Colonic mucosa (tissue), 4 donors: ENCODE measurements at regions not wholly inside any gene's neighbourhood (a gene's known extent, or its start where the extent isn't known, plus 50 kb on each side); places are given as distances from the start of the nearest gene placed in this dataset.

Source experiments
- DNase-seq: peaks from one replicate; pipeline ENCODE4 v3.0.0-alpha.2; 2020
- H3K27ac ChIP-seq: fragments of 200-600 bp; one replicate; pipeline ENCODE4 v1.8.0; 2021
- H3K27me3 ChIP-seq: fragments of 200-600 bp; one replicate; pipeline ENCODE4 v1.8.0; 2021
- H3K36me3 ChIP-seq: fragments of 200-600 bp; one replicate; pipeline ENCODE4 v1.8.0; 2021
- H3K4me1 ChIP-seq: fragments of 200-600 bp; one replicate; pipeline ENCODE4 v1.8.0; 2021; ENCODE audit warnings: mild to moderate bottlenecking
- H3K4me3 ChIP-seq: fragments of 200-600 bp; one replicate; pipeline ENCODE4 v1.8.0; 2021
- H3K9ac ChIP-seq, 2 donors: one replicate each; pipeline ENCODE4 v1.7.0; 2013; ENCODE audit warnings: control low read depth in 2 of 2, low read depth in 2 of 2, low read length in 2 of 2
- H3K9me3 ChIP-seq: fragments of 200-600 bp; one replicate; pipeline ENCODE4 v1.8.0; 2021
- intact Hi-C: fragments of 100-400 bp; cut with DNase I; formaldehyde crosslinking; loops from one replicate; pipeline ENCODE4 v1.14.1; 2022
- TF ChIP-seq, protein P1 (sequence below): fragments of 200-600 bp; IDR thresholded peaks from one replicate; pipeline ENCODE4 v1.8.0; 2022; ENCODE audit warnings: antibody characterized with exemption, mild to moderate bottlenecking
- donor health status: healthy.
- donor health status: DM: no; HTN: no; CAD: no.
- donor health status: DM: no; HTN: no; CAD: no.

- intact Hi-C loops: no loop called here
- TF ChIP-seq, protein P1, sequence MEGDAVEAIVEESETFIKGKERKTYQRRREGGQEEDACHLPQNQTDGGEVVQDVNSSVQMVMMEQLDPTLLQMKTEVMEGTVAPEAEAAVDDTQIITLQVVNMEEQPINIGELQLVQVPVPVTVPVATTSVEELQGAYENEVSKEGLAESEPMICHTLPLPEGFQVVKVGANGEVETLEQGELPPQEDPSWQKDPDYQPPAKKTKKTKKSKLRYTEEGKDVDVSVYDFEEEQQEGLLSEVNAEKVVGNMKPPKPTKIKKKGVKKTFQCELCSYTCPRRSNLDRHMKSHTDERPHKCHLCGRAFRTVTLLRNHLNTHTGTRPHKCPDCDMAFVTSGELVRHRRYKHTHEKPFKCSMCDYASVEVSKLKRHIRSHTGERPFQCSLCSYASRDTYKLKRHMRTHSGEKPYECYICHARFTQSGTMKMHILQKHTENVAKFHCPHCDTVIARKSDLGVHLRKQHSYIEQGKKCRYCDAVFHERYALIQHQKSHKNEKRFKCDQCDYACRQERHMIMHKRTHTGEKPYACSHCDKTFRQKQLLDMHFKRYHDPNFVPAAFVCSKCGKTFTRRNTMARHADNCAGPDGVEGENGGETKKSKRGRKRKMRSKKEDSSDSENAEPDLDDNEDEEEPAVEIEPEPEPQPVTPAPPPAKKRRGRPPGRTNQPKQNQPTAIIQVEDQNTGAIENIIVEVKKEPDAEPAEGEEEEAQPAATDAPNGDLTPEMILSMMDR: no peak
- Histone ChIP-seq H3K9me3 (no peaks in the 10 kb centered on the region), H3K9ac (no peak overlapping the region), H3K27ac (peak overlapping the region; percentile 46), H3K4me3 (no peak overlapping the region), H3K4me1 (no peaks in the 10 kb centered on the region), H3K27me3 (no peaks in the 10 kb centered on the region), H3K36me3 (no peaks in the 10 kb centered on the region)
- DNase-seq: no peak
Observed at GRCh38 chr7:25308246-25308645, 80.0 kb upstream of the NPVF start.

- Histone ChIP-seq H3K9me3 (no peaks in the 10 kb centered on the region), H3K27me3 (no peaks in the 10 kb centered on the region), H3K9ac (peak overlapping the region in 1 of 2 donors; percentile 52), H3K4me1 (no peaks in the 10 kb centered on the region), H3K27ac (peak overlapping the region; percentile 46), H3K36me3 (no peaks in the 10 kb centered on the region), H3K4me3 (no peak overlapping the region)
- TF ChIP-seq, protein P1: no peak
- intact Hi-C loops: no loop called here
- no peak for DNase-seq
Observed at GRCh38 chr7:25308906-25309705, 80.8 kb upstream of the NPVF start.

- H3K9me3 ChIP-seq: no peaks in the 10 kb centered on the region
- TF ChIP-seq, protein P1: no peak
- intact Hi-C loops: loop anchor here (10.0 kb wide), 1 partner anchor 74 kb away; no protein-coding TSS in a partner anchor
Observed at GRCh38 chr7:25310896-25311295, 82.6 kb upstream of the NPVF start.

DNA sequence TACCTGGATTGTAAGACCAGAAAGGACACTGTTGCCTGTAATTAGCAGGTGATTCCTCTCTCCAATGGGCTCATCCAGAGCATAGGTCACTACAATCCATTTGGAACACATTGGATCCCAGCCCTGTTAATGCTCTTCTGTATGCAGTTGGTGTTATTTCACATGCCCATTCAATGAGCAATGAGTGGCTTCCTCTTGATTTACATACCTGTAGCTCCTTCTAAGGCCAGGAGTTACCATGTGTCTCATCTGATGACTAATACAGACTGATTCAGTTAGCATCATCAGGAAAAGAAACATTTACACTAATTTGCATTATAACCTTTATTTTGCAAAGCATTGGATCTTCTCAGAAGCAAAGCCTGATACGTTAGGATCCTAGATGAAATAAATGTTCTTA lies 83.1 kb upstream of the NPVF start:
- Histone ChIP-seq H3K27ac (no peak overlapping the region), H3K36me3 (no peaks in the 10 kb centered on the region), H3K4me3 (no peak overlapping the region), H3K4me1 (no peaks in the 10 kb centered on the region), H3K9me3 (no peaks in the 10 kb centered on the region), H3K9ac (no peak overlapping the region), H3K27me3 (no peaks in the 10 kb centered on the region)
- TF ChIP-seq, protein P1: no peak
- no peak for DNase-seq
- intact Hi-C loops: loop anchor here (10.0 kb wide), 1 partner anchor 73 kb away; no protein-coding TSS in a partner anchor

More at GRCh38 chr7:25310896-25311295, 82.6 kb upstream of the NPVF start:
- H3K9ac ChIP-seq: no peak overlapping the region
- no peaks in the 10 kb centered on the region for H3K36me3 ChIP-seq
- H3K27me3 ChIP-seq: no peaks in the 10 kb centered on the region
- DNase-seq: peak; percentile 50
- no peaks in the 10 kb centered on the region for H3K4me1 ChIP-seq
- H3K4me3 ChIP-seq: no peak overlapping the region
- H3K27ac ChIP-seq: no peak overlapping the region

DNA sequence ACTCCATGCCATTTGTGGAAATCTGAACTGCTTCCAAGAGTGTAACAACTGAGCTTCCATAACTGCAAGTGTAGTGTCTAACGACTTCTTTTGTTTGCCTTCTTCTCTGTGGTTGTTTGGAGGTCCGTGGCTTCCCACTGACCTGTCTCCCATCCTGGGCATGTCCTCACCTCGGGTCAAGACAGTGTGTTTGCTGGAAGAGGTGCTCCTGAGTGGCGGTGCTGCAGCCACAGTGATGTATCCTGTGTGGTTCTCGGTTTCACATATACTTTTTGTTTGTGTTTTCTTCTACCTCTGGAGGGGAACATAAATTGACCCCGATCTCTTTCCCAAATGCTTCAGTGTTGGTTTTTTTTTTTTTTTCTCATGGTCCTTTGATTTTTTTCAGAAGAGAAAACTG lies 84.7 kb upstream of the NPVF start:
- no peak overlapping the region for H3K27ac ChIP-seq
- no peak overlapping the region for H3K4me3 ChIP-seq
- intact Hi-C loops: loop anchor here (10.0 kb wide), 1 partner anchor 72 kb away; no protein-coding TSS in a partner anchor
- no peak for DNase-seq
- no peaks in the 10 kb centered on the region for H3K27me3 ChIP-seq
- H3K9ac ChIP-seq: no peak overlapping the region
- TF ChIP-seq, protein P1: no peak
- H3K9me3 ChIP-seq: no peaks in the 10 kb centered on the region
- H3K4me1 ChIP-seq: no peaks in the 10 kb centered on the region
- no peaks in the 10 kb centered on the region for H3K36me3 ChIP-seq
